ENCODE measurements at regions not wholly inside any gene's neighbourhood (a gene's known extent, or its start where the extent isn't known, plus 50 kb on each side); places are given as distances from the start of the nearest gene placed in this dataset.
A peak's percentile ranks its signal among the peaks of the same experiment; 100 is the strongest.
"Not testable (repeated sequence)": the region's sequence is repeated elsewhere in the genome, so short reads cannot be mapped to it uniquely, and the experiment has no call there.

GRCh38 chr14:105711841-105712460 is 185.6 kb downstream of the TMEM121 start:
- Histone ChIP-seq H3K4me3 (no peak overlapping the region), H3K27me3 (no peaks in the 10 kb centered on the region), H3K4me1 (no peaks in the 10 kb centered on the region), H3K9me3 (no peaks in the 10 kb centered on the region), H3K36me3 (no peaks in the 10 kb centered on the region), H3K27ac (no peak overlapping the region)
- WGBS, result 92% methylated on average over 2 of the region's 5 CpGs
- DNase-seq (ENCODE audit: low spot score in 2 of 2), result no peak
- no peak for TF ChIP-seq POLR2A (IDR thresholded peaks at IDR 0.05)
- TF ChIP-seq POLR2AphosphoS5 (IDR thresholded peaks at IDR 0.05), result no peak
- TF ChIP-seq CTCF (IDR thresholded peaks at IDR 0.05), result no peak
- TF ChIP-seq EP300 (IDR thresholded peaks at IDR 0.05), result no peak

GRCh38 chr14:105712670-105713069 is 186.3 kb downstream of the TMEM121 start:
- DNase-seq (ENCODE audit: low spot score in 2 of 2); H3K4me3 ChIP-seq; H3K27ac ChIP-seq; H3K4me1 ChIP-seq; H3K36me3 ChIP-seq; H3K27me3 ChIP-seq; H3K9me3 ChIP-seq: not testable (repeated sequence)
- no CpG with 5 or more reads among the region's 18 CpGs for WGBS

DNA sequence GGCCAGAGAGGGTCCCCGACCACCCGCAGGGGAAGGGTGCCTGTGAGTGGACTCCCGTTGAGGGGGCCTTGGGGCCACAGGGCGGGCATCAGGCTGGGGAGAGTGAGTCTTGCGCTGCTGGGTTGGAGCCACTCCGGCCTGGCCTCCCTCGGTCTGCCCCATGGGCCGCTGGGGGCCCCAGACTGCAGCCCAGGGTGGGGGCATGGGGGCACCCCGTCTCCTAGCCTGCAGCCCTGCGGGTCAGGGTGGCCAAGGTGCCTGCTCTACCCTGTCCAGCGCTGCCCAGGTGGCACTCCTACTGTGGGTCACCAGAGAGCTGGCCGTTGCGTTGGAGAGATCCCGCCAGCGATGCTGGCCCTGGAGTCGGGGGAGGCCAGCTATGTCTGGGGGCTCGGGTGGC is 186.8 kb downstream of the TMEM121 start:
- 93% methylated on average over 13 of the region's 17 CpGs for WGBS
- H3K9me3 ChIP-seq; H3K4me3 ChIP-seq; H3K36me3 ChIP-seq; H3K27ac ChIP-seq; H3K4me1 ChIP-seq; H3K27me3 ChIP-seq; DNase-seq (ENCODE audit: low spot score in 2 of 2): not testable (repeated sequence)

GRCh38 chr14:105713836-105714235 is 187.5 kb downstream of the TMEM121 start:
- not testable (repeated sequence) for H3K27ac ChIP-seq; H3K9me3 ChIP-seq; DNase-seq (ENCODE audit: low spot score in 2 of 2); H3K4me1 ChIP-seq; H3K36me3 ChIP-seq; H3K4me3 ChIP-seq; H3K27me3 ChIP-seq
- 94% methylated on average over 6 of the region's 10 CpGs for WGBS

- WGBS, result 83% methylated on average over 4 of the region's 7 CpGs
- H3K27me3 ChIP-seq, H3K9me3 ChIP-seq, H3K36me3 ChIP-seq, H3K4me3 ChIP-seq, H3K27ac ChIP-seq, H3K4me1 ChIP-seq: not testable (repeated sequence)
- DNase-seq (ENCODE audit: low spot score in 2 of 2), result peak; percentile 21 to 65
Observed at GRCh38 chr14:105718787-105719186, 192.4 kb downstream of the TMEM121 start.

DNA sequence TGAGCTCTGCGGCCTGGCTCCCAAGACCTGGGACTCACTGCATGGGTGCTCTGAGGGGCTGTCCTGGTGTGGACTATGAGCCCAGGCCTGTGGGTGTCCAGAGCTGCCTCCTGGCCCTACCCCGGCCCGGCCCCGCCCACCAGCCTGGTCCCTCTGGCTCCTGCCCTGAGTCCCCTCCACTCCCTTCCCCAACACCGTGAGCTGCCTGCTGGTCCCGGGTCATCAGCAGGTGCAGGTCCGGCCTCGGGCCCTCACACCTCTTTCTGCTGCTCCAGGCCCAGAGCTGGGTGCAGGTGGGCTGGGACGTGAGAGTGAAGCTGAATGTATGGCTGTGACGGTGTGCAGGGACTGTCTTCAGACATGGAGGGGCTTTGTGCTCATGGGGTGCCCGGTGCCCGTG is 193.7 kb downstream of the TMEM121 start:
- WGBS, result no CpG with 5 or more reads among the region's 12 CpGs
- not testable (repeated sequence) for H3K27me3 ChIP-seq; DNase-seq (ENCODE audit: low spot score in 2 of 2); H3K27ac ChIP-seq; H3K36me3 ChIP-seq; H3K4me3 ChIP-seq; H3K9me3 ChIP-seq; H3K4me1 ChIP-seq

DNA sequence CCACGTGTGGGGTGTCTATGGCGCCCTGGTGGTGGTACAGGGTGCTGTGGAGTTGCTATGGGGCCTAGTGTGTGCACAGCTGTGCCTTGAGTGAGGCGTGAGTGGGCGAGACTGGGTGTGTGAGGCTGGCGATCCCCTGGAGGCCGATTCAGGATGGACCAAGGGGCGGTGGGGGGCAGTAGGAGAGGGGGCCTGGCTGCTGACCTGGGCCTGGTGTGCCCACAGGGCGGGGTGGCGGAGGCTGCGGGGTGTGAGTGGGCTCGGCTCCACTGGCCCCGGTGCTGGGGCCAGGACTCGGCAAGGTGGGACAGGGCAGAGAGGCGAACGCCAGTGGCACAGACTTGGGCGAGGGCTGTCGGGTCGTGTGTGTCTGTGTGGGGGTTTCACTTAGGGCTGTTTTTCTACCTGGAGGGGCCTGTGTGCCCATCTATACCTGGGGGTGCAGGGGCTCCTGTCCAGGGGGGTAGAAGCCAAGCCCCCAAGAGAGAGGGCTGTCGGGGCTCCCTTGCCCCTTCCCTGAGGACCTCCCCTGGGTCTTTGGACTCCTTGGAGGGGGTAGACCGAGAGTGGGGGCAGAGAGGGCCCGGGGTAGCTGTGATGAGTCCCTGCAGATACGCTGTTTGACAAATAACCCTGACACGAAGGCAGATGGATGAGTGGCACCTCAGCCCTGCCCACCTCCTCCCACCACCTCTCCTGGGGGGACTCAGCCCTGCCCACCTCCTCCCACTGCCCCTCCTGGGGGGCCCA is 194.6 kb downstream of the TMEM121 start:
- DNase-seq (ENCODE audit: low spot score in 2 of 2), result peak; percentile 26 to 65
- WGBS, result 68% methylated on average over 4 of the region's 23 CpGs
- not testable (repeated sequence) for H3K4me1 ChIP-seq, H3K4me3 ChIP-seq, H3K27ac ChIP-seq, H3K27me3 ChIP-seq, H3K9me3 ChIP-seq, H3K36me3 ChIP-seq

GRCh38 chr14:105721602-105721970 is 195.2 kb downstream of the TMEM121 start:
- not testable (repeated sequence) for H3K27me3 ChIP-seq, H3K27ac ChIP-seq, H3K4me3 ChIP-seq, H3K36me3 ChIP-seq, H3K9me3 ChIP-seq, H3K4me1 ChIP-seq
- 75% methylated on average over 2 of the region's 17 CpGs for WGBS
- peak; percentile 31 to 76 for DNase-seq (ENCODE audit: low spot score in 2 of 2)

DNA sequence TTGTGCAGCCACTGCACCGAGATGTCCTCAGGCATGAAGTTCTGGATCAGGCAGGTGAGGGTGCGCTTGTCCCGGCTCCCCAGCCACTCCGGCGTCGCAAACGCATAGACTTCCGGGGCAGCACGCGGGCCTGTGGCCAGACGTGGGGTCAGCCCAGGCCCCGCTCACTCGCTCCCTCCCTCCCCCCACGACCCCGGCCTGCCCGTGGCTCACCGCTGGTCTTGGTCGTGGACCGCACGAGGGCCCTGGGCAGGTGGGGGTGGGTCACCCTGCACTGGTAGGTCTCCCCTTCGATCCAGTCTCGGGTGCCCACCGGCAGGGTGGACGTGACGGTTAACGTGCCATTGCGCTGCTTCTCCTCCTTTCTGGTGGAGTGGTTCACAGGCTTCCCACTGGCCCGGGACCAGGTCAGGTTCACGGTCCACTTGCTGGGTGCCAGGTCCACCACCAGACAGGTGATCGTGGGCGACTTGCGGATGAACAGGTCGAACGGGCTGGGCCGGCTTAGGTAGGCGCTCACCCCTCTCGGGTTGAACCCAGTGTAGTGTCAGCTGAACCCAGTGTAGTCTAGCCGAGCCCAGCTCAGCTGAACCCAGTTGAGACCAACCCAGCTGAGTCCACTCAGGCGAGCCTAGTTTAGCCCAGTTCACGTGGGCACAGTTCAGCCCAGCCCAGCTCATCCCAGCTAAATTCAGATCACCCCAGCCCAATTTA is 195.8 kb downstream of the TMEM121 start:
- H3K36me3 ChIP-seq, H3K27me3 ChIP-seq, H3K27ac ChIP-seq, H3K4me1 ChIP-seq, H3K4me3 ChIP-seq, H3K9me3 ChIP-seq: not testable (repeated sequence)
- WGBS, result 96% methylated on average over 33 of the region's 40 CpGs
- DNase-seq (ENCODE audit: low spot score in 2 of 2), result peak; percentile 48 to 67

- DNase-seq (ENCODE audit: low spot score in 2 of 2), result peak in 1 of 2 donors; percentile 25
Observed at GRCh38 chr14:105723271-105723670, 196.9 kb downstream of the TMEM121 start.

DNA sequence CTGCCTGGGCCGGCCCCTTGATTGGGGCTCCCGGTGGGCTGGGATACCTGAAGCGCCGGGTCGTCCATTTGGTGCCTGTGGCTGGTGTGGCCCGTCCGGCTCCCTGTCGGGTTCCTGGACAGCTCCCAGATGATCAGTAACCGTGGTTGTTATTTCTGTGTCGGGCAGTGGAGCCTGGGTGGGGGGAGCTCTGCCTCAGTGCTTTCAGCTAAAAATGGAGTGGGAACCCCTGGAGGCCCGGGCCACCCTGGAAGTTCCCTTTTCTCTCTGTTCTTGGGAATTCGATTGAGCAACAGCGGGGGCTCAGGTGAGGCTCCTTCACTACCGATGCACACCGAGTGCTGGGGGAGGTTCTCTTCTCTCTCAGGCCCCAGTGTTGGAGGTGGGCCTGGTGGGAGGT is 197.4 kb downstream of the TMEM121 start:
- 95% methylated on average over 11 of the region's 15 CpGs for WGBS
- not testable (repeated sequence) for H3K4me1 ChIP-seq, H3K27ac ChIP-seq, H3K9me3 ChIP-seq, H3K4me3 ChIP-seq, H3K27me3 ChIP-seq, H3K36me3 ChIP-seq
- peak; percentile 49 to 72 for DNase-seq (ENCODE audit: low spot score in 2 of 2)

More at GRCh38 chr14:105723271-105723670, 196.9 kb downstream of the TMEM121 start:
- H3K27me3 ChIP-seq, H3K27ac ChIP-seq, H3K4me3 ChIP-seq, H3K9me3 ChIP-seq, H3K36me3 ChIP-seq, H3K4me1 ChIP-seq: not testable (repeated sequence)
- WGBS, result 83% methylated on average over 2 of the region's 8 CpGs

GRCh38 chr14:105729825-105730368 is 203.5 kb downstream of the TMEM121 start:
- DNase-seq (ENCODE audit: low spot score in 2 of 2), result peak; percentile 41 to 57
- H3K4me3 ChIP-seq, H3K27ac ChIP-seq, H3K4me1 ChIP-seq, H3K27me3 ChIP-seq, H3K36me3 ChIP-seq, H3K9me3 ChIP-seq: not testable (repeated sequence)
- WGBS, result 70% methylated on average over 7 of the region's 8 CpGs
